GM12878 (cell line): ENCODE measurements at regions not wholly inside any gene's neighbourhood (a gene's known extent, or its start where the extent isn't known, plus 50 kb on each side); places are given as distances from the start of the nearest gene placed in this dataset.

Source experiments
- ATAC-seq: fragments of 200-7000 bp; cut with Tn5 transposase; 3 replicates; pipeline ENCODE4 v1.9.1; 2020; ENCODE audit warnings: mild to moderate bottlenecking, moderate library complexity
- BruUV-seq: library from RNA; stranded (reverse); fragments of 400-500 nt; replicated peaks from 2 replicates; lab custom pipeline; 2021; lab: Mats Ljungman, UMichigan
- CTCF ChIA-PET: fragments of 300-600 bp; sonication (Branson Sonifier 250); formaldehyde crosslinking; extraction: SDS; loops from one replicate; lab custom pipeline; 2021; ENCODE audit warnings: inconsistent platforms; lab: Yijun Ruan, JAX
- POLR2A ChIA-PET: fragments of 350-600 bp; formaldehyde crosslinking; extraction: SDS; loops from one replicate; lab custom pipeline; 2021; ENCODE audit warnings: inconsistent platforms; lab: Charles Lee
- RAD21 ChIA-PET: fragments of 300-600 bp; sonication (Branson Sonifier 250); formaldehyde crosslinking; loops from one replicate; lab custom pipeline; 2023; ENCODE audit warnings: antibody characterized with exemption; ENCODE audit not compliant: unreplicated experiment; lab: Charles Lee
- SMC1A ChIA-PET: fragments of 300-600 bp; sonication (Branson Sonifier 250); formaldehyde crosslinking; loops from one replicate; lab custom pipeline; 2023; ENCODE audit not compliant: unreplicated experiment, uncharacterized antibody; lab: Charles Lee
- DNase-seq: peaks from one replicate; pipeline ENCODE4 v3.0.0-alpha.2; 2011; ENCODE audit warnings: low read depth, low spot score
- FAIRE-seq: peaks from 3 replicates; lab custom pipeline; 2011; peaks lifted over from hg19 to GRCh38; lab: Jason Lieb, UNC
- H2AFZ ChIP-seq: 2 replicates; pipeline ENCODE4 v1.6.0; 2011; ENCODE audit warnings: low read depth, low read length, control low read depth; ENCODE audit not compliant: control insufficient read depth
- H3K27ac ChIP-seq: 2 replicates; pipeline ENCODE4 v1.5.1; 2011; ENCODE audit warnings: control low read depth; ENCODE audit not compliant: control insufficient read depth, insufficient read depth
- H3K27me3 ChIP-seq, 2 experiments: replicated peaks in 1 of 2; 2 replicates each; pipeline versions ENCODE4 v1.6.0 to v1.6.1; 2011; ENCODE audit warnings: low read length in 1 of 2; ENCODE audit not compliant: control insufficient read depth in 2 of 2, insufficient read depth in 2 of 2
- H3K36me3 ChIP-seq, 2 experiments: 2 replicates each; pipeline ENCODE4 v1.5.1; 2011; ENCODE audit warnings: low read length in 1 of 2; ENCODE audit not compliant: control insufficient read depth in 2 of 2, insufficient read depth in 2 of 2
- H3K4me1 ChIP-seq: 2 replicates; pipeline ENCODE4 v1.6.1; 2011; ENCODE audit warnings: mild to moderate bottlenecking, low read length, moderate library complexity, mixed read lengths; ENCODE audit not compliant: control insufficient read depth, insufficient read depth
- H3K4me2 ChIP-seq: 2 replicates; pipeline ENCODE4 v1.6.0; 2011; ENCODE audit warnings: control low read depth; ENCODE audit not compliant: control insufficient read depth, insufficient read depth
- H3K4me3 ChIP-seq: fragments of 200-600 bp; sonication (generic); 2 replicates; pipeline ENCODE4 v1.5.1; 2016
- H3K79me2 ChIP-seq: 2 replicates; pipeline ENCODE4 v1.6.0; 2011; ENCODE audit warnings: low read length; ENCODE audit not compliant: control insufficient read depth, insufficient read depth
- H3K9ac ChIP-seq: 2 replicates; pipeline ENCODE4 v1.8.0; 2011; ENCODE audit warnings: low read length, control low read depth, mixed read lengths; ENCODE audit not compliant: control insufficient read depth, insufficient read depth
- H3K9me3 ChIP-seq: replicated peaks from 3 replicates; pipeline ENCODE4 v1.5.1; 2011; ENCODE audit warnings: mild to moderate bottlenecking, low read length; ENCODE audit not compliant: control insufficient read depth, insufficient read depth
- H4K20me1 ChIP-seq: 2 replicates; pipeline ENCODE4 v1.6.0; 2011; ENCODE audit not compliant: control insufficient read depth, insufficient read depth
- CBFB ChIP-seq: IDR thresholded peaks from 2 replicates; pipeline ENCODE4 v1.6.1; 2016; ENCODE audit warnings: antibody characterized with exemption, low read depth
- CBX5 ChIP-seq: sonication (generic); IDR thresholded peaks from 2 replicates; pipeline ENCODE4 v1.6.1; 2016; ENCODE audit warnings: low read depth, moderate library complexity, mild to moderate bottlenecking, inconsistent platforms
- GABPA ChIP-seq: IDR thresholded peaks from 2 replicates; pipeline ENCODE4 v1.6.1; 2014; ENCODE audit warnings: antibody characterized with exemption, low read depth, mild to moderate bottlenecking, inconsistent platforms
- POU2F2 ChIP-seq: IDR thresholded peaks from 3 replicates; pipeline ENCODE4 v1.6.1; 2011; ENCODE audit warnings: low read depth, mild to moderate bottlenecking, low read length, borderline replicate concordance
- WGBS: methylation state at CpG from one replicate; pipeline ENCODE4 v1.1.6; 2016; ENCODE audit warnings: low lambda C conversion rate; ENCODE audit not compliant: insufficient replicate concordance, insufficient coverage; ENCODE audit errors: missing lambda C conversion rate; 5-methylcytosine and 5-hydroxymethylcytosine counted together
- in situ Hi-C: fragments of 300-500 bp; cut with MboI; formaldehyde crosslinking; loops from 9 replicates; pipeline ENCODE4 v1.14.3; 2018; ENCODE audit warnings: mixed read lengths
- intact Hi-C: fragments of 100-400 bp; cut with micrococcal nuclease; formaldehyde crosslinking; loops from one replicate; pipeline ENCODE4 v1.14.2; 2022; ENCODE audit not compliant: unreplicated experiment
- TF ChIP-seq, protein P1 (sequence below): fragments of 450-650 bp; IDR thresholded peaks from 2 replicates; pipeline ENCODE4 v1.6.1; 2018; ENCODE audit warnings: mild to moderate bottlenecking, low read depth, moderate library complexity; ENCODE audit not compliant: partially characterized antibody
- TF ChIP-seq, protein P2 (sequence below): fragments of 450-650 bp; IDR thresholded peaks from 2 replicates; pipeline ENCODE4 v1.6.1; 2017; ENCODE audit warnings: mild to moderate bottlenecking, moderate library complexity
- TF ChIP-seq, protein P3 (sequence below): fragments of 150-350 bp; IDR thresholded peaks from 2 replicates; pipeline ENCODE4 v1.6.1; 2014; ENCODE audit warnings: mild to moderate bottlenecking, low read depth, low read length
- TF ChIP-seq, protein P4 (sequence below): fragments of 450-650 bp; formaldehyde crosslinking; IDR thresholded peaks from 2 replicates; pipeline ENCODE4 v1.4.0; 2022; ENCODE audit warnings: mild to moderate bottlenecking, moderate library complexity

DNA sequence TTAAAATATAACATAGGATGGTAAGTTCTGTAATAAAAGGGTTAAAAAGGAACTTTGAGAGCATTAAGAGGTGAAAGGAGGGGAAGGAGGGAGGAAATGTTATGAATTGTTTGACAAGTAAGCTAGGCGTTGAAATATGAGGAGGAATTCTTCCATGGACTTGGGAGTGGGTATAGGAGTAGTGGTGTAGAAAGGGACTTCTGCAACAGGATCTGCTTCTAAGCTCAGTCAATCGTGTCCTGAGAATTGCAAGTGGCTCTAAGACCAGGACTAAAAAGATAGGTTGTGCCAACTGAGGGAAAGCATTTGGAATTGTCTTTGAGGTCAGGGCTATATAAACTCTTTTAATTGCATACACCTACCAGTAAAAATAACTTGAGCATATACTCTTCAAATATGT is 74.1 kb upstream of the SLC38A2 start (continued):
- TF ChIP-seq, protein P1, sequence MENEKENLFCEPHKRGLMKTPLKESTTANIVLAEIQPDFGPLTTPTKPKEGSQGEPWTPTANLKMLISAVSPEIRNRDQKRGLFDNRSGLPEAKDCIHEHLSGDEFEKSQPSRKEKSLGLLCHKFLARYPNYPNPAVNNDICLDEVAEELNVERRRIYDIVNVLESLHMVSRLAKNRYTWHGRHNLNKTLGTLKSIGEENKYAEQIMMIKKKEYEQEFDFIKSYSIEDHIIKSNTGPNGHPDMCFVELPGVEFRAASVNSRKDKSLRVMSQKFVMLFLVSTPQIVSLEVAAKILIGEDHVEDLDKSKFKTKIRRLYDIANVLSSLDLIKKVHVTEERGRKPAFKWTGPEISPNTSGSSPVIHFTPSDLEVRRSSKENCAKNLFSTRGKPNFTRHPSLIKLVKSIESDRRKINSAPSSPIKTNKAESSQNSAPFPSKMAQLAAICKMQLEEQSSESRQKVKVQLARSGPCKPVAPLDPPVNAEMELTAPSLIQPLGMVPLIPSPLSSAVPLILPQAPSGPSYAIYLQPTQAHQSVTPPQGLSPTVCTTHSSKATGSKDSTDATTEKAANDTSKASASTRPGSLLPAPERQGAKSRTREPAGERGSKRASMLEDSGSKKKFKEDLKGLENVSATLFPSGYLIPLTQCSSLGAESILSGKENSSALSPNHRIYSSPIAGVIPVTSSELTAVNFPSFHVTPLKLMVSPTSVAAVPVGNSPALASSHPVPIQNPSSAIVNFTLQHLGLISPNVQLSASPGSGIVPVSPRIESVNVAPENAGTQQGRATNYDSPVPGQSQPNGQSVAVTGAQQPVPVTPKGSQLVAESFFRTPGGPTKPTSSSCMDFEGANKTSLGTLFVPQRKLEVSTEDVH: no peak

DNA sequence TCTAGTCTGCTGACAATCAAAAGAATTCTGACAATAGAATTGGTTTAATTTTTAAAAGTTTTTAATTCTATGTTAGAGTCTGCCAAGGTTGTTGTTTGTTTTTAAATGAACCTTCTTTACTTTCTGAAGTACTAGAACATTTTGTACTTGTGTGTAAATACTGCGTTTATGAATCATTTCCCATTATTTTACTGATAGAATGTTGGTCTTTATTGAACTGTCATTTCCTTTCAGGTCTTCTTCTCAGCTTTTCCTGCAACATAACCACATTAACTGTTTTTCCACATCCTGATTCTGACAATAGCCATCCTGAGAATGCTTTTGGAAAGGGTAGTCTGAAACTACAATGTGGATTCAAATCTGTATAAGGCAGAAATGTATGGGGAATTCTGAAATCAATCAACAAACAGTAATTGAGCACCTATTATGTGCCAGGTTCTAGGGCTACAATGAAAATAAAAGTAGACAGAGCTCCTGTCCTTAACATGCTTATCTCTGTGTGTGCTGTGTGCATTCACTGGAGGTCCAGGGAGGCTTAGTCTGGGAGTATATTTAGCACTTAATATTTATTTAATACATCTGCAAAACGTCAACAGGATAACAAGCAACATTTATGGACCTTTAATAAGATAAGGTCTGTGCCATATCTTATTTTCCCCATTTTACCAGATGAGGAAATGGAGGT is 73.1 kb upstream of the SLC38A2 start:
- no peak overlapping the region for H3K27ac ChIP-seq
- intact Hi-C loops (no loop called here), in situ Hi-C loops (no loop called here)
- H2AFZ ChIP-seq: no peak overlapping the region
- no peak overlapping the region for H3K9ac ChIP-seq
- H3K4me1 ChIP-seq: no peaks in the 10 kb centered on the region; the same call in 1 of the 2 replicates
- no peaks in the 10 kb centered on the region for H4K20me1 ChIP-seq
- H3K36me3 ChIP-seq: no peaks in the 10 kb centered on the region
- no TSS peak for BruUV-seq
- H3K4me2 ChIP-seq: no peak overlapping the region
- no peak overlapping the region for H3K4me3 ChIP-seq
- H3K79me2 ChIP-seq: no peaks in the 10 kb centered on the region
- CTCF ChIA-PET: no interaction called here
- RAD21 ChIA-PET: interaction anchor here (1.6 kb wide), 1 partner anchor 216 kb away, joined by 4 read pairs; no protein-coding TSS in a partner anchor
- H3K9me3 ChIP-seq: no peaks in the 10 kb centered on the region
- H3K27me3 ChIP-seq: no peaks in the 10 kb centered on the region
- ATAC-seq (no peak), DNase-seq (no peak), FAIRE-seq (no peak)
- POLR2A ChIA-PET: no interaction called here
- 75% methylated on average over 2 of the region's 2 CpGs for WGBS
- SMC1A ChIA-PET: interaction anchor here (1.4 to 1.8 kb wide), 2 partner anchors 14 to 18 kb away, joined by 3 to 4 read pairs; no protein-coding TSS in a partner anchor
- no peak for TF ChIP-seq CBX5
- TF ChIP-seq, protein P2, sequence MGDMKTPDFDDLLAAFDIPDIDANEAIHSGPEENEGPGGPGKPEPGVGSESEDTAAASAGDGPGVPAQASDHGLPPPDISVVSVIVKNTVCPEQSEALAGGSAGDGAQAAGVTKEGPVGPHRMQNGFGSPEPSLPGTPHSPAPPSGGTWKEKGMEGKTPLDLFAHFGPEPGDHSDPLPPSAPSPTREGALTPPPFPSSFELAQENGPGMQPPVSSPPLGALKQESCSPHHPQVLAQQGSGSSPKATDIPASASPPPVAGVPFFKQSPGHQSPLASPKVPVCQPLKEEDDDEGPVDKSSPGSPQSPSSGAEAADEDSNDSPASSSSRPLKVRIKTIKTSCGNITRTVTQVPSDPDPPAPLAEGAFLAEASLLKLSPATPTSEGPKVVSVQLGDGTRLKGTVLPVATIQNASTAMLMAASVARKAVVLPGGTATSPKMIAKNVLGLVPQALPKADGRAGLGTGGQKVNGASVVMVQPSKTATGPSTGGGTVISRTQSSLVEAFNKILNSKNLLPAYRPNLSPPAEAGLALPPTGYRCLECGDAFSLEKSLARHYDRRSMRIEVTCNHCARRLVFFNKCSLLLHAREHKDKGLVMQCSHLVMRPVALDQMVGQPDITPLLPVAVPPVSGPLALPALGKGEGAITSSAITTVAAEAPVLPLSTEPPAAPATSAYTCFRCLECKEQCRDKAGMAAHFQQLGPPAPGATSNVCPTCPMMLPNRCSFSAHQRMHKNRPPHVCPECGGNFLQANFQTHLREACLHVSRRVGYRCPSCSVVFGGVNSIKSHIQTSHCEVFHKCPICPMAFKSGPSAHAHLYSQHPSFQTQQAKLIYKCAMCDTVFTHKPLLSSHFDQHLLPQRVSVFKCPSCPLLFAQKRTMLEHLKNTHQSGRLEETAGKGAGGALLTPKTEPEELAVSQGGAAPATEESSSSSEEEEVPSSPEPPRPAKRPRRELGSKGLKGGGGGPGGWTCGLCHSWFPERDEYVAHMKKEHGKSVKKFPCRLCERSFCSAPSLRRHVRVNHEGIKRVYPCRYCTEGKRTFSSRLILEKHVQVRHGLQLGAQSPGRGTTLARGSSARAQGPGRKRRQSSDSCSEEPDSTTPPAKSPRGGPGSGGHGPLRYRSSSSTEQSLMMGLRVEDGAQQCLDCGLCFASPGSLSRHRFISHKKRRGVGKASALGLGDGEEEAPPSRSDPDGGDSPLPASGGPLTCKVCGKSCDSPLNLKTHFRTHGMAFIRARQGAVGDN: no peak
- no peak for TF ChIP-seq POU2F2
- no peak for TF ChIP-seq GABPA
- TF ChIP-seq CBFB: no peak
- TF ChIP-seq, protein P3, sequence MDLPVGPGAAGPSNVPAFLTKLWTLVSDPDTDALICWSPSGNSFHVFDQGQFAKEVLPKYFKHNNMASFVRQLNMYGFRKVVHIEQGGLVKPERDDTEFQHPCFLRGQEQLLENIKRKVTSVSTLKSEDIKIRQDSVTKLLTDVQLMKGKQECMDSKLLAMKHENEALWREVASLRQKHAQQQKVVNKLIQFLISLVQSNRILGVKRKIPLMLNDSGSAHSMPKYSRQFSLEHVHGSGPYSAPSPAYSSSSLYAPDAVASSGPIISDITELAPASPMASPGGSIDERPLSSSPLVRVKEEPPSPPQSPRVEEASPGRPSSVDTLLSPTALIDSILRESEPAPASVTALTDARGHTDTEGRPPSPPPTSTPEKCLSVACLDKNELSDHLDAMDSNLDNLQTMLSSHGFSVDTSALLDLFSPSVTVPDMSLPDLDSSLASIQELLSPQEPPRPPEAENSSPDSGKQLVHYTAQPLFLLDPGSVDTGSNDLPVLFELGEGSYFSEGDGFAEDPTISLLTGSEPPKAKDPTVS: no peak
- TF ChIP-seq, protein P4, sequence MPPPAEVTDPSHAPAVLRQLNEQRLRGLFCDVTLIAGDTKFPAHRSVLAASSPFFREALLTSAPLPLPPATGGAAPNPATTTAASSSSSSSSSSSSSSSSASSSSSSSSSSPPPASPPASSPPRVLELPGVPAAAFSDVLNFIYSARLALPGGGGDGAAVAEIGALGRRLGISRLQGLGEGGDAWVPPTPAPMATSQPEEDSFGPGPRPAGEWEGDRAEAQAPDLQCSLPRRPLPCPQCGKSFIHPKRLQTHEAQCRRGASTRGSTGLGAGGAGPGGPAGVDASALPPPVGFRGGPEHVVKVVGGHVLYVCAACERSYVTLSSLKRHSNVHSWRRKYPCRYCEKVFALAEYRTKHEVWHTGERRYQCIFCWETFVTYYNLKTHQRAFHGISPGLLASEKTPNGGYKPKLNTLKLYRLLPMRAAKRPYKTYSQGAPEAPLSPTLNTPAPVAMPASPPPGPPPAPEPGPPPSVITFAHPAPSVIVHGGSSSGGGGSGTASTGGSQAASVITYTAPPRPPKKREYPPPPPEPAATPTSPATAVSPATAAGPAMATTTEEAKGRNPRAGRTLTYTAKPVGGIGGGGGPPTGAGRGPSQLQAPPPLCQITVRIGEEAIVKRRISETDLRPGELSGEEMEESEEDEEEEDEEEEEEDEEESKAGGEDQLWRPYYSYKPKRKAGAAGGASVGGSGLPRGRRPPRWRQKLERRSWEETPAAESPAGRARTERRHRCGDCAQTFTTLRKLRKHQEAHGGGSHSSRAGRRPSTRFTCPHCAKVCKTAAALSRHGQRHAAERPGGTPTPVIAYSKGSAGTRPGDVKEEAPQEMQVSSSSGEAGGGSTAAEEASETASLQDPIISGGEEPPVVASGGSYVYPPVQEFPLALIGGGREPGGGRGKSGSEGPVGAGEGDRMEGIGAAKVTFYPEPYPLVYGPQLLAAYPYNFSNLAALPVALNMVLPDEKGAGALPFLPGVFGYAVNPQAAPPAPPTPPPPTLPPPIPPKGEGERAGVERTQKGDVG (CRISPR knock-in tag): no peak
